GM23338 (cell line): ENCODE measurements at regions not wholly inside any gene's neighbourhood (a gene's known extent, or its start where the extent isn't known, plus 50 kb on each side); places are given as distances from the start of the nearest gene placed in this dataset.

ENCODE experiments used
- ATAC-seq: fragments of 200-7000 bp; cut with Tn5 transposase; 3 replicates; pipeline ENCODE4 v1.9.1; 2020
- DNase-seq: peaks from one replicate; pipeline ENCODE4 v3.0.0-alpha.2; 2015; ENCODE audit warnings: low spot score
- H2AFZ ChIP-seq: fragments of 200-600 bp; sonication (generic); 2 replicates; pipeline ENCODE4 v1.8.0; 2016; ENCODE audit warnings: antibody characterized with exemption, mild to moderate bottlenecking, moderate library complexity
- H3F3A ChIP-seq: fragments of 200-600 bp; sonication (generic); replicated peaks from 2 replicates; pipeline ENCODE4 v1.8.0; 2017; ENCODE audit warnings: antibody characterized with exemption, mixed run types, low read depth
- H3K27ac ChIP-seq: fragments of 200-600 bp; sonication (generic); 2 replicates; pipeline ENCODE4 v1.6.1; 2016; ENCODE audit warnings: low read depth
- H3K27me3 ChIP-seq: fragments of 200-600 bp; sonication (generic); 2 replicates; pipeline ENCODE4 v1.8.0; 2016; ENCODE audit warnings: mild to moderate bottlenecking, mixed run types, moderate library complexity; ENCODE audit not compliant: insufficient read depth
- H3K36me3 ChIP-seq: fragments of 200-600 bp; sonication (generic); 2 replicates; pipeline ENCODE4 v1.8.0; 2016; ENCODE audit warnings: mild to moderate bottlenecking; ENCODE audit not compliant: insufficient read depth
- H3K4me1 ChIP-seq: fragments of 200-600 bp; sonication (generic); 2 replicates; pipeline ENCODE4 v1.8.0; 2016; ENCODE audit warnings: mild to moderate bottlenecking, moderate library complexity; ENCODE audit not compliant: insufficient read depth
- H3K4me2 ChIP-seq: fragments of 200-600 bp; sonication (generic); 2 replicates; pipeline ENCODE4 v1.7.1; 2017; ENCODE audit warnings: mixed run types
- H3K4me3 ChIP-seq: fragments of 200-600 bp; sonication (generic); 2 replicates; pipeline ENCODE4 v1.6.1; 2016; ENCODE audit warnings: mixed run types
- H3K79me2 ChIP-seq: fragments of 200-600 bp; sonication (generic); replicated peaks from 2 replicates; pipeline ENCODE4 v1.8.0; 2017; ENCODE audit warnings: mild to moderate bottlenecking; ENCODE audit not compliant: insufficient read depth
- H3K9me2 ChIP-seq: fragments of 200-600 bp; sonication (generic); 2 replicates; pipeline ENCODE4 v1.8.0; 2017; ENCODE audit not compliant: insufficient read depth
- H4K20me1 ChIP-seq: fragments of 200-600 bp; sonication (generic); replicated peaks from 2 replicates; pipeline ENCODE4 v1.8.0; 2017; ENCODE audit warnings: mild to moderate bottlenecking; ENCODE audit not compliant: insufficient read depth
- H3K27ac Mint-ChIP-seq: 2 replicates; pipeline ENCODE4 v1.8.0; 2020; ENCODE audit warnings: inconsistent platforms, mild to moderate bottlenecking, moderate library complexity, mixed read lengths
- H3K27me3 Mint-ChIP-seq: 3 replicates; pipeline ENCODE4 v1.8.0; 2022; ENCODE audit warnings: low read depth, mild to moderate bottlenecking, moderate library complexity, mixed read lengths, inconsistent platforms; ENCODE audit not compliant: insufficient read depth, poor library complexity
- H3K36me3 Mint-ChIP-seq: 3 replicates; pipeline ENCODE4 v1.8.0; 2021; ENCODE audit warnings: low read depth, mild to moderate bottlenecking, inconsistent platforms, moderate library complexity, mixed read lengths
- H3K4me1 Mint-ChIP-seq: 3 replicates; pipeline ENCODE4 v1.8.0; 2020; ENCODE audit warnings: mild to moderate bottlenecking, inconsistent platforms, mixed read lengths
- H3K4me3 Mint-ChIP-seq: 3 replicates; pipeline ENCODE4 v1.8.0; 2021; ENCODE audit warnings: moderate library complexity, mild to moderate bottlenecking, inconsistent platforms, mixed read lengths
- H3K9me3 Mint-ChIP-seq: 3 replicates; pipeline ENCODE4 v1.8.0; 2020; ENCODE audit warnings: moderate library complexity, mild to moderate bottlenecking, inconsistent platforms, mixed read lengths
- CREB1 ChIP-seq: fragments of 250-450 bp; sonication (Bioruptor Pico); IDR thresholded peaks from 2 replicates; pipeline ENCODE4 v1.5.0; 2020; ENCODE audit warnings: low read depth, mild to moderate bottlenecking, moderate library complexity
- EZH2 ChIP-seq: fragments of 200-600 bp; sonication (generic); IDR thresholded peaks from one replicate; pipeline ENCODE4 v1.8.0; 2017; ENCODE audit warnings: antibody characterized with exemption, mild to moderate bottlenecking, low read depth; ENCODE audit not compliant: unreplicated experiment
- EZH2phosphoT487 ChIP-seq: fragments of 200-600 bp; sonication (generic); IDR thresholded peaks from one replicate; pipeline ENCODE4 v1.8.1; 2018; ENCODE audit warnings: antibody characterized with exemption; ENCODE audit not compliant: unreplicated experiment
- JUNB ChIP-seq: IDR thresholded peaks from one replicate; pipeline ENCODE4 v1.6.1; 2016; ENCODE audit warnings: antibody characterized with exemption; ENCODE audit not compliant: unreplicated experiment
- NANOG ChIP-seq: IDR thresholded peaks from 2 replicates; pipeline ENCODE4 v1.6.1; 2016; ENCODE audit warnings: antibody characterized with exemption, borderline replicate concordance
- POLR2AphosphoS5 ChIP-seq: IDR thresholded peaks from 2 replicates; pipeline ENCODE4 v1.6.1; 2016; ENCODE audit warnings: antibody characterized with exemption, low read depth
- STAT1 ChIP-seq: IDR thresholded peaks from one replicate; pipeline ENCODE4 v1.6.1; 2016; ENCODE audit warnings: antibody characterized with exemption; ENCODE audit not compliant: unreplicated experiment
- ZNF114 ChIP-seq: fragments of 250-450 bp; sonication (Bioruptor Pico); IDR thresholded peaks from 2 replicates; pipeline ENCODE4 v1.5.0; 2020; ENCODE audit warnings: mild to moderate bottlenecking, moderate library complexity
- ZNF331 ChIP-seq: fragments of 250-450 bp; sonication (Bioruptor Pico); IDR thresholded peaks from 2 replicates; pipeline ENCODE4 v1.5.0; 2020; ENCODE audit warnings: low read depth, mild to moderate bottlenecking, moderate library complexity
- TF ChIP-seq, protein P1 (sequence below): fragments of 250-450 bp; sonication (Bioruptor Pico); IDR thresholded peaks from 2 replicates; pipeline ENCODE4 v1.5.0; 2020; ENCODE audit warnings: mild to moderate bottlenecking, moderate library complexity
- TF ChIP-seq, protein P2 (sequence below): IDR thresholded peaks from one replicate; pipeline ENCODE4 v1.6.1; 2018; ENCODE audit warnings: antibody characterized with exemption; ENCODE audit not compliant: unreplicated experiment
- TF ChIP-seq, protein P3 (sequence below), 2 experiments: fragments of 200-600 bp in 1 of 2; sonication (generic) in 1 of 2; conservative IDR thresholded peaks; 2 replicates each; pipeline versions ENCODE4 v1.5.1 to v1.6.1; 2016 to 2017; ENCODE audit warnings: antibody characterized with exemption in 2 of 2, low read depth in 2 of 2, mild to moderate bottlenecking in 2 of 2, moderate library complexity in 1 of 2
- TF ChIP-seq, protein P4 (sequence below): IDR thresholded peaks from 2 replicates; pipeline ENCODE4 v1.6.1; 2016; ENCODE audit warnings: antibody characterized with exemption

DNA sequence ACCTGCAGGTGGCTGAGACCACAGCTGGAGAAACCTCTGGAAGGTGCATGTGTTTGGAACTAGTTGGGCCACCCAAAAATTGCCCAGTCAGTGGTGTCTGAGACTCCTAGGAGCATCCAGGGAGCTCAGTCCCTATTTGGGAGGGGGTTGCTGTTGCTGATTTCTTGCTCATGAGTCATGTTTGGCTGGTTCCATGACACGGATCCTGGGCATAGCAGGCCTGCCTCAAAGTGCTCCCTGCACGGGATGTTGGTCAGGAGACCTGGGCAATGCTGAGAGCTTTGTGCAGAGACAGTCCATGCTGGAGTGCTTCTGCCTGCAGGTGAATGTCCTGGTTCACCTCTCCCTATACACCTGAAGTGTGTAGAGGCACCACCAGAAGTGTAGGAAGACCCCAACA, 194.2 kb downstream of the GLI2 start:
- peaks cover 2% of the 10 kb centered on the region for H3K27me3 Mint-ChIP-seq
- Histone ChIP-seq H3K4me3 (no peak overlapping the region), H3K27me3 (no peaks in the 10 kb centered on the region), H2AFZ (no peak overlapping the region), H3K4me1 (no peaks in the 10 kb centered on the region), H3K27ac (no peak overlapping the region), H3K36me3 (no peaks in the 10 kb centered on the region; the same call in 1 of the 2 replicates), H4K20me1 (peaks cover 29% of the 10 kb centered on the region), H3K79me2 (peaks cover 25% of the 10 kb centered on the region), H3F3A (no peaks in the 10 kb centered on the region), H3K9me2 (no peaks in the 10 kb centered on the region), H3K4me2 (no peak overlapping the region)
- H3K27ac Mint-ChIP-seq = no peak overlapping the region
- no peak for DNase-seq
- H3K4me3 Mint-ChIP-seq = no peak overlapping the region
- peaks cover 42% of the 10 kb centered on the region for H3K36me3 Mint-ChIP-seq
- peaks cover 16% of the 10 kb centered on the region for H3K4me1 Mint-ChIP-seq
- H3K9me3 Mint-ChIP-seq = no peaks in the 10 kb centered on the region; the same call in 2 of the 3 replicates
- TF ChIP-seq, protein P1, sequence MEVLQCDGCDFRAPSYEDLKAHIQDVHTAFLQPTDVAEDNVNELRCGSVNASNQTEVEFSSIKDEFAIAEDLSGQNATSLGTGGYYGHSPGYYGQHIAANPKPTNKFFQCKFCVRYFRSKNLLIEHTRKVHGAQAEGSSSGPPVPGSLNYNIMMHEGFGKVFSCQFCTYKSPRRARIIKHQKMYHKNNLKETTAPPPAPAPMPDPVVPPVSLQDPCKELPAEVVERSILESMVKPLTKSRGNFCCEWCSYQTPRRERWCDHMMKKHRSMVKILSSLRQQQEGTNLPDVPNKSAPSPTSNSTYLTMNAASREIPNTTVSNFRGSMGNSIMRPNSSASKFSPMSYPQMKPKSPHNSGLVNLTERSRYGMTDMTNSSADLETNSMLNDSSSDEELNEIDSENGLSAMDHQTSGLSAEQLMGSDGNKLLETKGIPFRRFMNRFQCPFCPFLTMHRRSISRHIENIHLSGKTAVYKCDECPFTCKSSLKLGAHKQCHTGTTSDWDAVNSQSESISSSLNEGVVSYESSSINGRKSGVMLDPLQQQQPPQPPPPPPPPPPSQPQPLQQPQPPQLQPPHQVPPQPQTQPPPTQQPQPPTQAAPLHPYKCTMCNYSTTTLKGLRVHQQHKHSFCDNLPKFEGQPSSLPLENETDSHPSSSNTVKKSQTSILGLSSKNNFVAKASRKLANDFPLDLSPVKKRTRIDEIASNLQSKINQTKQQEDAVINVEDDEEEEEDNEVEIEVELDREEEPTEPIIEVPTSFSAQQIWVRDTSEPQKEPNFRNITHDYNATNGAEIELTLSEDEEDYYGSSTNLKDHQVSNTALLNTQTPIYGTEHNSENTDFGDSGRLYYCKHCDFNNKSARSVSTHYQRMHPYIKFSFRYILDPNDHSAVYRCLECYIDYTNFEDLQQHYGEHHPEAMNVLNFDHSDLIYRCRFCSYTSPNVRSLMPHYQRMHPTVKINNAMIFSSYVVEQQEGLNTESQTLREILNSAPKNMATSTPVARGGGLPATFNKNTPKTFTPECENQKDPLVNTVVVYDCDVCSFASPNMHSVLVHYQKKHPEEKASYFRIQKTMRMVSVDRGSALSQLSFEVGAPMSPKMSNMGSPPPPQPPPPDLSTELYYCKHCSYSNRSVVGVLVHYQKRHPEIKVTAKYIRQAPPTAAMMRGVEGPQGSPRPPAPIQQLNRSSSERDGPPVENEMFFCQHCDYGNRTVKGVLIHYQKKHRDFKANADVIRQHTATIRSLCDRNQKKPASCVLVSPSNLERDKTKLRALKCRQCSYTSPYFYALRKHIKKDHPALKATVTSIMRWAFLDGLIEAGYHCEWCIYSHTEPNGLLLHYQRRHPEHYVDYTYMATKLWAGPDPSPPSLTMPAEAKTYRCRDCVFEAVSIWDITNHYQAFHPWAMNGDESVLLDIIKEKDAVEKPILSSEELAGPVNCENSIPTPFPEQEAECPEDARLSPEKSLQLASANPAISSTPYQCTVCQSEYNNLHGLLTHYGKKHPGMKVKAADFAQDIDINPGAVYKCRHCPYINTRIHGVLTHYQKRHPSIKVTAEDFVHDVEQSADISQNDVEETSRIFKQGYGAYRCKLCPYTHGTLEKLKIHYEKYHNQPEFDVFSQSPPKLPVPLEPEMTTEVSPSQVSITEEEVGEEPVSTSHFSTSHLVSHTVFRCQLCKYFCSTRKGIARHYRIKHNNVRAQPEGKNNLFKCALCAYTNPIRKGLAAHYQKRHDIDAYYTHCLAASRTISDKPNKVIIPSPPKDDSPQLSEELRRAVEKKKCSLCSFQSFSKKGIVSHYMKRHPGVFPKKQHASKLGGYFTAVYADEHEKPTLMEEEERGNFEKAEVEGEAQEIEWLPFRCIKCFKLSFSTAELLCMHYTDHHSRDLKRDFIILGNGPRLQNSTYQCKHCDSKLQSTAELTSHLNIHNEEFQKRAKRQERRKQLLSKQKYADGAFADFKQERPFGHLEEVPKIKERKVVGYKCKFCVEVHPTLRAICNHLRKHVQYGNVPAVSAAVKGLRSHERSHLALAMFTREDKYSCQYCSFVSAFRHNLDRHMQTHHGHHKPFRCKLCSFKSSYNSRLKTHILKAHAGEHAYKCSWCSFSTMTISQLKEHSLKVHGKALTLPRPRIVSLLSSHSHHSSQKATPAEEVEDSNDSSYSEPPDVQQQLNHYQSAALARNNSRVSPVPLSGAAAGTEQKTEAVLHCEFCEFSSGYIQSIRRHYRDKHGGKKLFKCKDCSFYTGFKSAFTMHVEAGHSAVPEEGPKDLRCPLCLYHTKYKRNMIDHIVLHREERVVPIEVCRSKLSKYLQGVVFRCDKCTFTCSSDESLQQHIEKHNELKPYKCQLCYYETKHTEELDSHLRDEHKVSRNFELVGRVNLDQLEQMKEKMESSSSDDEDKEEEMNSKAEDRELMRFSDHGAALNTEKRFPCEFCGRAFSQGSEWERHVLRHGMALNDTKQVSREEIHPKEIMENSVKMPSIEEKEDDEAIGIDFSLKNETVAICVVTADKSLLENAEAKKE (CRISPR knock-in tag) = no peak
- TF ChIP-seq EZH2 = no peak
- TF ChIP-seq JUNB = no peak
- no peak for TF ChIP-seq STAT1
- no peak for TF ChIP-seq EZH2phosphoT487
- no peak for TF ChIP-seq NANOG
- TF ChIP-seq, protein P2, sequence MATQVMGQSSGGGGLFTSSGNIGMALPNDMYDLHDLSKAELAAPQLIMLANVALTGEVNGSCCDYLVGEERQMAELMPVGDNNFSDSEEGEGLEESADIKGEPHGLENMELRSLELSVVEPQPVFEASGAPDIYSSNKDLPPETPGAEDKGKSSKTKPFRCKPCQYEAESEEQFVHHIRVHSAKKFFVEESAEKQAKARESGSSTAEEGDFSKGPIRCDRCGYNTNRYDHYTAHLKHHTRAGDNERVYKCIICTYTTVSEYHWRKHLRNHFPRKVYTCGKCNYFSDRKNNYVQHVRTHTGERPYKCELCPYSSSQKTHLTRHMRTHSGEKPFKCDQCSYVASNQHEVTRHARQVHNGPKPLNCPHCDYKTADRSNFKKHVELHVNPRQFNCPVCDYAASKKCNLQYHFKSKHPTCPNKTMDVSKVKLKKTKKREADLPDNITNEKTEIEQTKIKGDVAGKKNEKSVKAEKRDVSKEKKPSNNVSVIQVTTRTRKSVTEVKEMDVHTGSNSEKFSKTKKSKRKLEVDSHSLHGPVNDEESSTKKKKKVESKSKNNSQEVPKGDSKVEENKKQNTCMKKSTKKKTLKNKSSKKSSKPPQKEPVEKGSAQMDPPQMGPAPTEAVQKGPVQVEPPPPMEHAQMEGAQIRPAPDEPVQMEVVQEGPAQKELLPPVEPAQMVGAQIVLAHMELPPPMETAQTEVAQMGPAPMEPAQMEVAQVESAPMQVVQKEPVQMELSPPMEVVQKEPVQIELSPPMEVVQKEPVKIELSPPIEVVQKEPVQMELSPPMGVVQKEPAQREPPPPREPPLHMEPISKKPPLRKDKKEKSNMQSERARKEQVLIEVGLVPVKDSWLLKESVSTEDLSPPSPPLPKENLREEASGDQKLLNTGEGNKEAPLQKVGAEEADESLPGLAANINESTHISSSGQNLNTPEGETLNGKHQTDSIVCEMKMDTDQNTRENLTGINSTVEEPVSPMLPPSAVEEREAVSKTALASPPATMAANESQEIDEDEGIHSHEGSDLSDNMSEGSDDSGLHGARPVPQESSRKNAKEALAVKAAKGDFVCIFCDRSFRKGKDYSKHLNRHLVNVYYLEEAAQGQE = no peak
- no peak for TF ChIP-seq ZNF114 (CRISPR knock-in tag)
- TF ChIP-seq ZNF331 = no peak
- TF ChIP-seq CREB1 (CRISPR knock-in tag) = no peak
- no peak for TF ChIP-seq POLR2AphosphoS5
- TF ChIP-seq, protein P3, sequence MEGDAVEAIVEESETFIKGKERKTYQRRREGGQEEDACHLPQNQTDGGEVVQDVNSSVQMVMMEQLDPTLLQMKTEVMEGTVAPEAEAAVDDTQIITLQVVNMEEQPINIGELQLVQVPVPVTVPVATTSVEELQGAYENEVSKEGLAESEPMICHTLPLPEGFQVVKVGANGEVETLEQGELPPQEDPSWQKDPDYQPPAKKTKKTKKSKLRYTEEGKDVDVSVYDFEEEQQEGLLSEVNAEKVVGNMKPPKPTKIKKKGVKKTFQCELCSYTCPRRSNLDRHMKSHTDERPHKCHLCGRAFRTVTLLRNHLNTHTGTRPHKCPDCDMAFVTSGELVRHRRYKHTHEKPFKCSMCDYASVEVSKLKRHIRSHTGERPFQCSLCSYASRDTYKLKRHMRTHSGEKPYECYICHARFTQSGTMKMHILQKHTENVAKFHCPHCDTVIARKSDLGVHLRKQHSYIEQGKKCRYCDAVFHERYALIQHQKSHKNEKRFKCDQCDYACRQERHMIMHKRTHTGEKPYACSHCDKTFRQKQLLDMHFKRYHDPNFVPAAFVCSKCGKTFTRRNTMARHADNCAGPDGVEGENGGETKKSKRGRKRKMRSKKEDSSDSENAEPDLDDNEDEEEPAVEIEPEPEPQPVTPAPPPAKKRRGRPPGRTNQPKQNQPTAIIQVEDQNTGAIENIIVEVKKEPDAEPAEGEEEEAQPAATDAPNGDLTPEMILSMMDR (conservative IDR thresholded peaks at IDR 0.05; ENCODE audit: low read depth in 2 of 2) = no peak
- TF ChIP-seq, protein P4, sequence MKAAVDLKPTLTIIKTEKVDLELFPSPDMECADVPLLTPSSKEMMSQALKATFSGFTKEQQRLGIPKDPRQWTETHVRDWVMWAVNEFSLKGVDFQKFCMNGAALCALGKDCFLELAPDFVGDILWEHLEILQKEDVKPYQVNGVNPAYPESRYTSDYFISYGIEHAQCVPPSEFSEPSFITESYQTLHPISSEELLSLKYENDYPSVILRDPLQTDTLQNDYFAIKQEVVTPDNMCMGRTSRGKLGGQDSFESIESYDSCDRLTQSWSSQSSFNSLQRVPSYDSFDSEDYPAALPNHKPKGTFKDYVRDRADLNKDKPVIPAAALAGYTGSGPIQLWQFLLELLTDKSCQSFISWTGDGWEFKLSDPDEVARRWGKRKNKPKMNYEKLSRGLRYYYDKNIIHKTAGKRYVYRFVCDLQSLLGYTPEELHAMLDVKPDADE = no peak
- no peak for ATAC-seq
